GM10266 (cell line): ENCODE measurements at regions not wholly inside any gene's neighbourhood (a gene's known extent, or its start where the extent isn't known, plus 50 kb on each side); places are given as distances from the start of the nearest gene placed in this dataset.

Source experiments
- DNase-seq: peaks from one replicate; pipeline ENCODE4 v3.0.0; 2012; ENCODE audit errors: extremely low spot score
- TF ChIP-seq, protein P1 (sequence below): IDR thresholded peaks from 2 replicates; pipeline ENCODE4 v1.5.1; 2012; ENCODE audit warnings: mild to moderate bottlenecking, low read depth; ENCODE audit not compliant: control insufficient read depth, insufficient read depth; ENCODE audit errors: missing control alignments

DNA sequence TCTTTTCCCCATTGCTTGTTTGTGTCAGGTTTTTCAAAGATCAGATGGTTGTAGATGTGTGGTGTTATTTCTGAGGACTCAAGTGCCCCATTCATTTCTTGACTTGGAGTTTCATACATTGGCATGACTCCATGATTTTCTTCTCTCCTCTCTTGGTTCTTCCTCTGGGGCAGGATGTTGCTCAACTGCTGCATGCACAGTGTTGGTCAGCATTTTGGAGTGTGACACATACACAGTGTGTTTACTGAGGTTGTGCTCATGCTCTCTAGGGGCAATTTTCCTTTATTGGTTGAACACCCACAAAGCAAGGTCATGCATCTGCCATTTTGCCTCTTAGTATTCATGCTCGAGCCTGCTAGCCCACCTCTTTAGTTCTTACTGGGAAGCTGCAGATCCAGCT, 1993.8 kb downstream of the ARAP2 start:
- TF ChIP-seq, protein P1, sequence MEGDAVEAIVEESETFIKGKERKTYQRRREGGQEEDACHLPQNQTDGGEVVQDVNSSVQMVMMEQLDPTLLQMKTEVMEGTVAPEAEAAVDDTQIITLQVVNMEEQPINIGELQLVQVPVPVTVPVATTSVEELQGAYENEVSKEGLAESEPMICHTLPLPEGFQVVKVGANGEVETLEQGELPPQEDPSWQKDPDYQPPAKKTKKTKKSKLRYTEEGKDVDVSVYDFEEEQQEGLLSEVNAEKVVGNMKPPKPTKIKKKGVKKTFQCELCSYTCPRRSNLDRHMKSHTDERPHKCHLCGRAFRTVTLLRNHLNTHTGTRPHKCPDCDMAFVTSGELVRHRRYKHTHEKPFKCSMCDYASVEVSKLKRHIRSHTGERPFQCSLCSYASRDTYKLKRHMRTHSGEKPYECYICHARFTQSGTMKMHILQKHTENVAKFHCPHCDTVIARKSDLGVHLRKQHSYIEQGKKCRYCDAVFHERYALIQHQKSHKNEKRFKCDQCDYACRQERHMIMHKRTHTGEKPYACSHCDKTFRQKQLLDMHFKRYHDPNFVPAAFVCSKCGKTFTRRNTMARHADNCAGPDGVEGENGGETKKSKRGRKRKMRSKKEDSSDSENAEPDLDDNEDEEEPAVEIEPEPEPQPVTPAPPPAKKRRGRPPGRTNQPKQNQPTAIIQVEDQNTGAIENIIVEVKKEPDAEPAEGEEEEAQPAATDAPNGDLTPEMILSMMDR = no peak

GRCh38 chr4:34253239-34253638, 1991.1 kb downstream of the ARAP2 start:
- TF ChIP-seq, protein P1 = no peak
- no peak for DNase-seq

More for the DNA sequence above, 1993.8 kb downstream of the ARAP2 start:
- no peak for DNase-seq

- DNase-seq = no peak
- TF ChIP-seq, protein P1 = no peak
Observed at GRCh38 chr4:34258176-34258575, 1986.1 kb downstream of the ARAP2 start.

GRCh38 chr4:34261799-34262314, 1982.5 kb downstream of the ARAP2 start:
- DNase-seq = no peak
- TF ChIP-seq, protein P1 = no peak

GRCh38 chr4:34269613-34270012, 1974.7 kb downstream of the ARAP2 start:
- TF ChIP-seq, protein P1 = no peak
- no peak for DNase-seq

GRCh38 chr4:34271479-34272355, 1972.6 kb downstream of the ARAP2 start:
- TF ChIP-seq, protein P1 = no peak
- no peak for DNase-seq

DNA sequence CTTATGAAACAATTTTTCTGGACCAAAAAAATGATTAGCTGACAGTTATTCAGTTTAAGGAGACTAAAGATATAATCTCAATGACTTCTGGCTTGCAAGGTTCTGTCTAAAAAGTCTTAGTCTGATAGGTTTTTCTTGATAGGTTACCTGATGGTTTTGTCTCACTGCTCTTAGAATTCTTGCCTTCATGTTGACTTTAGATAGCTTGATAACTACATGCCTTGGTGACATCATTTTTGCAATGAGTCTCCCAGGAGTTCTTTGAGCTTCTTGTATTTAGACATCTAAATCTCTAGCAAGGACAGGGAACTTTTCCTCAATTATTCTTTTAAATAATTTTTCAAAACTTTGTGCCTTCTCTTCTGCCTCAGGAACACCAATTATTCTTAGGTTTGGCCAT, 1965.3 kb downstream of the ARAP2 start:
- no peak for DNase-seq
- TF ChIP-seq, protein P1 = no peak
